ENCODE measurements at regions not wholly inside any gene's neighbourhood (a gene's known extent, or its start where the extent isn't known, plus 50 kb on each side); places are given as distances from the start of the nearest gene placed in this dataset.

DNA sequence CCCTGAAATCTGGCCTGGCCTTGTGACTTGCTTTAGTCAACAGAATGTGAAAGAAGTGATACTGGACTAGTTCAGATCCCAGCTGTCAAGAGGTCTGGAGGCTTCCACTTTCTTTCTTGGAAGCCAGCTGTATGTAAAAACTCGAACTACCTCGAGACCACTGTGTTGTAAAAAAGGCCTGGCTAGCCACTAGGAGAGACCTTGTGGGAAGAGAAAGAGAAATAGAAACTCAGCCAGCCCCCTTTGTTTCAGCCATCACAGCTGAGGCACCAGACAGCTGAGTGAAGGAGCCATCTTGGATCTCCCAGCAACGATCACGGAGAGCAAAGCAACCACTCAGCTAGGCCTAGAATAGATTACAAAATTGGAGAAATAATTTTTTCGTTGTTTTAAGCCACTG, 324.9 kb upstream of the TCF4 start:
- Histone ChIP-seq H3K4me3 (no peak overlapping the region), H3K79me2 (ENCODE audit: control insufficient read depth, insufficient read depth, low read length) (no peaks in the 10 kb centered on the region), H3K36me3 (ENCODE audit: control insufficient read depth in 2 of 2, insufficient read depth in 2 of 2, low read length in 1 of 2) (no peaks in the 10 kb centered on the region), H3K27ac (ENCODE audit: control insufficient read depth, insufficient read depth) (no peak overlapping the region), H3K4me2 (ENCODE audit: control insufficient read depth, insufficient read depth) (no peak overlapping the region), H3K9ac (ENCODE audit: control insufficient read depth, insufficient read depth, low read length) (no peak overlapping the region), H3K27me3 (replicated peaks in 1 of 2; ENCODE audit: control insufficient read depth in 2 of 2, insufficient read depth in 2 of 2, low read length in 1 of 2) (no peaks in the 10 kb centered on the region), H3K9me3 (replicated peaks; ENCODE audit: control insufficient read depth, insufficient read depth, low read length) (no peaks in the 10 kb centered on the region), H4K20me1 (ENCODE audit: control insufficient read depth, insufficient read depth) (no peaks in the 10 kb centered on the region), H2AFZ (ENCODE audit: control insufficient read depth, low read depth, low read length) (no peak overlapping the region), H3K4me1 (ENCODE audit: control insufficient read depth, insufficient read depth, low read length) (no peaks in the 10 kb centered on the region)
- no peak for ATAC-seq
- no TSS peak for BruUV-seq (replicated peaks)
- WGBS (ENCODE audit: insufficient coverage, insufficient replicate concordance, low lambda C conversion rate, missing lambda C conversion rate), result 49% methylated on average over 5 of the region's 5 CpGs
- intact Hi-C loops (cut with micrococcal nuclease; ENCODE audit: unreplicated experiment) (no loop called here), in situ Hi-C loops (cut with MboI) (no loop called here)
- ChIA-PET RAD21 (ENCODE audit: unreplicated experiment) (no interaction called here), SMC1A (ENCODE audit: uncharacterized antibody, unreplicated experiment) (interaction anchor here (1.6 kb wide), 1 partner anchor 10 kb away, joined by 3 read pairs; no protein-coding TSS in a partner anchor), POLR2A (no interaction called here), CTCF (no interaction called here)
- no peak for DNase-seq (ENCODE audit: low read depth, low spot score)
- FAIRE-seq, result no peak
- TF ChIP-seq, protein P1, sequence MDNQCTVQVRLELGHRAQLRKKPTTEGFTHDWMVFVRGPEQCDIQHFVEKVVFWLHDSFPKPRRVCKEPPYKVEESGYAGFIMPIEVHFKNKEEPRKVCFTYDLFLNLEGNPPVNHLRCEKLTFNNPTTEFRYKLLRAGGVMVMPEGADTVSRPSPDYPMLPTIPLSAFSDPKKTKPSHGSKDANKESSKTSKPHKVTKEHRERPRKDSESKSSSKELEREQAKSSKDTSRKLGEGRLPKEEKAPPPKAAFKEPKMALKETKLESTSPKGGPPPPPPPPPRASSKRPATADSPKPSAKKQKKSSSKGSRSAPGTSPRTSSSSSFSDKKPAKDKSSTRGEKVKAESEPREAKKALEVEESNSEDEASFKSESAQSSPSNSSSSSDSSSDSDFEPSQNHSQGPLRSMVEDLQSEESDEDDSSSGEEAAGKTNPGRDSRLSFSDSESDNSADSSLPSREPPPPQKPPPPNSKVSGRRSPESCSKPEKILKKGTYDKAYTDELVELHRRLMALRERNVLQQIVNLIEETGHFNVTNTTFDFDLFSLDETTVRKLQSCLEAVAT (IDR thresholded peaks at IDR 0.05), result no peak
- TF ChIP-seq, protein P2, sequence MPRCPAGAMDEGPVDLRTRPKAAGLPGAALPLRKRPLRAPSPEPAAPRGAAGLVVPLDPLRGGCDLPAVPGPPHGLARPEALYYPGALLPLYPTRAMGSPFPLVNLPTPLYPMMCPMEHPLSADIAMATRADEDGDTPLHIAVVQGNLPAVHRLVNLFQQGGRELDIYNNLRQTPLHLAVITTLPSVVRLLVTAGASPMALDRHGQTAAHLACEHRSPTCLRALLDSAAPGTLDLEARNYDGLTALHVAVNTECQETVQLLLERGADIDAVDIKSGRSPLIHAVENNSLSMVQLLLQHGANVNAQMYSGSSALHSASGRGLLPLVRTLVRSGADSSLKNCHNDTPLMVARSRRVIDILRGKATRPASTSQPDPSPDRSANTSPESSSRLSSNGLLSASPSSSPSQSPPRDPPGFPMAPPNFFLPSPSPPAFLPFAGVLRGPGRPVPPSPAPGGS (IDR thresholded peaks at IDR 0.05; ENCODE audit: borderline replicate concordance, insufficient read depth, low read depth, low read length, poor library complexity, severe bottlenecking), result no peak
- TF ChIP-seq, protein P3, sequence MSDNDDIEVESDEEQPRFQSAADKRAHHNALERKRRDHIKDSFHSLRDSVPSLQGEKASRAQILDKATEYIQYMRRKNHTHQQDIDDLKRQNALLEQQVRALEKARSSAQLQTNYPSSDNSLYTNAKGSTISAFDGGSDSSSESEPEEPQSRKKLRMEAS (IDR thresholded peaks at IDR 0.05; ENCODE audit: low read depth, low read length), result no peak
- TF ChIP-seq, protein P4, sequence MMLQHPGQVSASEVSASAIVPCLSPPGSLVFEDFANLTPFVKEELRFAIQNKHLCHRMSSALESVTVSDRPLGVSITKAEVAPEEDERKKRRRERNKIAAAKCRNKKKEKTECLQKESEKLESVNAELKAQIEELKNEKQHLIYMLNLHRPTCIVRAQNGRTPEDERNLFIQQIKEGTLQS (IDR thresholded peaks at IDR 0.05; ENCODE audit: borderline replicate concordance, extremely low read depth, low read depth, low read length), result no peak
- TF ChIP-seq RAD21 (IDR thresholded peaks at IDR 0.05; ENCODE audit: insufficient read depth, low read depth, low read length), result no peak
- TF ChIP-seq MYC (IDR thresholded peaks at IDR 0.05; ENCODE audit: insufficient read depth, insufficient read length, insufficient replicate concordance, low read length, severe bottlenecking), result no peak
- TF ChIP-seq SKIL (IDR thresholded peaks at IDR 0.05; ENCODE audit: low read depth, poor library complexity, severe bottlenecking), result no peak
- no peak for TF ChIP-seq REST (IDR thresholded peaks at IDR 0.05; ENCODE audit: low read depth, low read length)
- no peak for TF ChIP-seq POLR2A (IDR thresholded peaks at IDR 0.05; ENCODE audit: low read depth, low read length)
- no peak for TF ChIP-seq DPF2 (IDR thresholded peaks at IDR 0.05)
- no peak for TF ChIP-seq LARP7 (IDR thresholded peaks at IDR 0.05)
- no peak for TF ChIP-seq SREBF2 (IDR thresholded peaks at IDR 0.05; ENCODE audit: low read length)
- TF ChIP-seq ZBED1 (IDR thresholded peaks at IDR 0.05; ENCODE audit: borderline replicate concordance), result no peak
- no peak for TF ChIP-seq IRF4 (IDR thresholded peaks at IDR 0.05; ENCODE audit: low read depth, low read length)
- TF ChIP-seq ZNF384 (IDR thresholded peaks at IDR 0.05; ENCODE audit: borderline replicate concordance, low read depth, low read length), result no peak
- no peak for TF ChIP-seq SIX5 (IDR thresholded peaks at IDR 0.05; ENCODE audit: low read depth, low read length, severe bottlenecking)
